ENCODE measurements at regions not wholly inside any gene's neighbourhood (a gene's known extent, or its start where the extent isn't known, plus 50 kb on each side); places are given as distances from the start of the nearest gene placed in this dataset.

GRCh38 chr2:145818890-145819504 lies 1299.1 kb upstream of the ZEB2 start:
- no peak for TF ChIP-seq CTCF (IDR thresholded peaks at IDR 0.05; ENCODE audit: insufficient read depth, low read length)
- TF ChIP-seq REST (IDR thresholded peaks at IDR 0.05; ENCODE audit: insufficient replicate concordance, low read depth) = no peak
- no peak for TF ChIP-seq POLR2AphosphoS5 (IDR thresholded peaks at IDR 0.05; ENCODE audit: low read depth)

Data from HL-60 (cell line).